A549 (cell line): ENCODE measurements at regions not wholly inside any gene's neighbourhood (a gene's known extent, or its start where the extent isn't known, plus 50 kb on each side); places are given as distances from the start of the nearest gene placed in this dataset.
"Not testable (repeated sequence)": the region's sequence is repeated elsewhere in the genome, so short reads cannot be mapped to it uniquely, and the experiment has no call there.

Source experiments
- CEBPB ChIP-seq, 2 experiments: fragments of >200 bp in 1 of 2; sonication (Bioruptor Twin) in 1 of 2; formaldehyde crosslinking in 1 of 2; IDR thresholded peaks; 2 replicates each; pipeline ENCODE4 v1.6.1; 2012 to 2016
- CHD2 ChIP-seq: fragments of 150-350 bp; IDR thresholded peaks from 2 replicates; pipeline ENCODE4 v1.6.1; 2014; ENCODE audit warnings: low read length; ENCODE audit not compliant: partially characterized antibody
- CTCF ChIP-seq: fragments of >200 bp; sonication (Bioruptor Twin); formaldehyde crosslinking; IDR thresholded peaks from 3 replicates; pipeline ENCODE4 v1.5.1; 2016
- EP300 ChIP-seq, 2 experiments: fragments of >200 bp; sonication (Bioruptor Twin); formaldehyde crosslinking; IDR thresholded peaks; 2 replicates in 1 of 2; 3 replicates in 1 of 2; pipeline ENCODE4 v1.6.1; 2016 to 2017
- POLR2A ChIP-seq: IDR thresholded peaks from 2 replicates; pipeline ENCODE4 v1.6.1; 2012; ENCODE audit warnings: mild to moderate bottlenecking, low read length
- RCOR1 ChIP-seq: fragments of 150-350 bp; IDR thresholded peaks from 2 replicates; pipeline ENCODE4 v1.6.1; 2014; ENCODE audit warnings: antibody characterized with exemption, low read length, low read depth
- RNF2 ChIP-seq: fragments of 200-600 bp; sonication (generic); IDR thresholded peaks from 2 replicates; pipeline ENCODE4 v1.6.1; 2016; ENCODE audit warnings: low read depth, mild to moderate bottlenecking, antibody characterized with exemption, moderate library complexity, borderline replicate concordance
- TP53 ChIP-seq: fragments of 250-450 bp; sonication (Bioruptor Pico); IDR thresholded peaks from 2 replicates; pipeline ENCODE4 v1.5.0; 2021; ENCODE audit warnings: mild to moderate bottlenecking, moderate library complexity
- ZC3H11A ChIP-seq: fragments of 450-650 bp; IDR thresholded peaks from 2 replicates; pipeline ENCODE4 v1.6.1; 2014; ENCODE audit warnings: antibody characterized with exemption, mild to moderate bottlenecking
- TF ChIP-seq, protein P1 (sequence below): fragments of 150-350 bp; IDR thresholded peaks from 2 replicates; pipeline ENCODE4 v1.6.1; 2014; ENCODE audit warnings: low read depth, mild to moderate bottlenecking, low read length
- TF ChIP-seq, protein P2 (sequence below): IDR thresholded peaks from 2 replicates; pipeline ENCODE4 v1.6.1; 2012
- TF ChIP-seq, protein P3 (sequence below): fragments of 200-600 bp; sonication (generic); IDR thresholded peaks from 2 replicates; pipeline ENCODE4 v1.6.1; 2016; ENCODE audit warnings: antibody characterized with exemption, mild to moderate bottlenecking, moderate library complexity

DNA sequence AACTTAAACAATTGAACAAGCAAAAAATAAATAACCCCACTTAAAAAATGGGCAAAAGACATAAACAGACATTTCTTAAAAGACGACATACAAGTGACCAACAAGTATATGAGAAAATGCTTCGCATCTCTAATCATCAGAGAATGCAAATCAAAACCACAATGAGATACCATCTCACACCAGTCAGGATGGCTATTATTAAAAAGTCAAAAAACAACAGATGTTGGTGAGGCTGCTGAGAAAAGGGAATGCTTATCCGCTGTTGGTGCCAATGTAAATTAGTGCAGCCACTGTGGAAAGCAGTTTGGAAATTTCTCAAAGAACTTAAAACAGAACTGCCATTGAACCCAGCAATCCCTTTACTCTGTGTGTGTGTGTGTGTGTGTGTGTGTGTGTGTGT, 122.2 kb upstream of the TGFBR2 start:
- not testable (repeated sequence) for TF ChIP-seq POLR2A; CTCF; RCOR1; CHD2; CEBPB (IDR thresholded peaks at IDR 0.05); ZC3H11A; EP300 (IDR thresholded peaks at IDR 0.05); TP53 (CRISPR knock-in tag); RNF2
- TF ChIP-seq, protein P1, sequence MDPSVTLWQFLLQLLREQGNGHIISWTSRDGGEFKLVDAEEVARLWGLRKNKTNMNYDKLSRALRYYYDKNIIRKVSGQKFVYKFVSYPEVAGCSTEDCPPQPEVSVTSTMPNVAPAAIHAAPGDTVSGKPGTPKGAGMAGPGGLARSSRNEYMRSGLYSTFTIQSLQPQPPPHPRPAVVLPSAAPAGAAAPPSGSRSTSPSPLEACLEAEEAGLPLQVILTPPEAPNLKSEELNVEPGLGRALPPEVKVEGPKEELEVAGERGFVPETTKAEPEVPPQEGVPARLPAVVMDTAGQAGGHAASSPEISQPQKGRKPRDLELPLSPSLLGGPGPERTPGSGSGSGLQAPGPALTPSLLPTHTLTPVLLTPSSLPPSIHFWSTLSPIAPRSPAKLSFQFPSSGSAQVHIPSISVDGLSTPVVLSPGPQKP: not testable (repeated sequence)
- TF ChIP-seq, protein P2, sequence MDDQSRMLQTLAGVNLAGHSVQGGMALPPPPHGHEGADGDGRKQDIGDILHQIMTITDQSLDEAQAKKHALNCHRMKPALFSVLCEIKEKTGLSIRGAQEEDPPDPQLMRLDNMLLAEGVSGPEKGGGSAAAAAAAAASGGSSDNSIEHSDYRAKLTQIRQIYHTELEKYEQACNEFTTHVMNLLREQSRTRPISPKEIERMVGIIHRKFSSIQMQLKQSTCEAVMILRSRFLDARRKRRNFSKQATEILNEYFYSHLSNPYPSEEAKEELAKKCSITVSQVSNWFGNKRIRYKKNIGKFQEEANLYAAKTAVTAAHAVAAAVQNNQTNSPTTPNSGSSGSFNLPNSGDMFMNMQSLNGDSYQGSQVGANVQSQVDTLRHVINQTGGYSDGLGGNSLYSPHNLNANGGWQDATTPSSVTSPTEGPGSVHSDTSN: not testable (repeated sequence)
- TF ChIP-seq, protein P3, sequence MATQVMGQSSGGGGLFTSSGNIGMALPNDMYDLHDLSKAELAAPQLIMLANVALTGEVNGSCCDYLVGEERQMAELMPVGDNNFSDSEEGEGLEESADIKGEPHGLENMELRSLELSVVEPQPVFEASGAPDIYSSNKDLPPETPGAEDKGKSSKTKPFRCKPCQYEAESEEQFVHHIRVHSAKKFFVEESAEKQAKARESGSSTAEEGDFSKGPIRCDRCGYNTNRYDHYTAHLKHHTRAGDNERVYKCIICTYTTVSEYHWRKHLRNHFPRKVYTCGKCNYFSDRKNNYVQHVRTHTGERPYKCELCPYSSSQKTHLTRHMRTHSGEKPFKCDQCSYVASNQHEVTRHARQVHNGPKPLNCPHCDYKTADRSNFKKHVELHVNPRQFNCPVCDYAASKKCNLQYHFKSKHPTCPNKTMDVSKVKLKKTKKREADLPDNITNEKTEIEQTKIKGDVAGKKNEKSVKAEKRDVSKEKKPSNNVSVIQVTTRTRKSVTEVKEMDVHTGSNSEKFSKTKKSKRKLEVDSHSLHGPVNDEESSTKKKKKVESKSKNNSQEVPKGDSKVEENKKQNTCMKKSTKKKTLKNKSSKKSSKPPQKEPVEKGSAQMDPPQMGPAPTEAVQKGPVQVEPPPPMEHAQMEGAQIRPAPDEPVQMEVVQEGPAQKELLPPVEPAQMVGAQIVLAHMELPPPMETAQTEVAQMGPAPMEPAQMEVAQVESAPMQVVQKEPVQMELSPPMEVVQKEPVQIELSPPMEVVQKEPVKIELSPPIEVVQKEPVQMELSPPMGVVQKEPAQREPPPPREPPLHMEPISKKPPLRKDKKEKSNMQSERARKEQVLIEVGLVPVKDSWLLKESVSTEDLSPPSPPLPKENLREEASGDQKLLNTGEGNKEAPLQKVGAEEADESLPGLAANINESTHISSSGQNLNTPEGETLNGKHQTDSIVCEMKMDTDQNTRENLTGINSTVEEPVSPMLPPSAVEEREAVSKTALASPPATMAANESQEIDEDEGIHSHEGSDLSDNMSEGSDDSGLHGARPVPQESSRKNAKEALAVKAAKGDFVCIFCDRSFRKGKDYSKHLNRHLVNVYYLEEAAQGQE: not testable (repeated sequence)
